HG02884 (cell line): ENCODE measurements at regions not wholly inside any gene's neighbourhood (a gene's known extent, or its start where the extent isn't known, plus 50 kb on each side); places are given as distances from the start of the nearest gene placed in this dataset.
A peak's percentile ranks its signal among the peaks of the same experiment; 100 is the strongest.

Source experiments
- ATAC-seq: cut with Tn5 transposase; IDR thresholded peaks from one replicate; pipeline ENCODE4 v1.9.1; 2021; ENCODE audit warnings: mild to moderate bottlenecking, moderate library complexity; ENCODE audit not compliant: unreplicated experiment

GRCh38 chr2:8016688-8017087, 665.2 kb upstream of the ID2 start:
- ATAC-seq: no peak

- ATAC-seq: no peak
These were observed 662.9 kb upstream of the ID2 start for GRCh38 chr2:8018956-8019355.

- ATAC-seq: no peak
These were observed 661.9 kb upstream of the ID2 start for GRCh38 chr2:8019934-8020333.

GRCh38 chr2:8021921-8022320, 659.9 kb upstream of the ID2 start:
- no peak for ATAC-seq

GRCh38 chr2:8022908-8023640, 658.8 kb upstream of the ID2 start:
- ATAC-seq: peak; percentile 80

- ATAC-seq: no peak
These were observed 657.4 kb upstream of the ID2 start for GRCh38 chr2:8024506-8024905.

- ATAC-seq: no peak
These were observed 655.5 kb upstream of the ID2 start for GRCh38 chr2:8026381-8026780.

GRCh38 chr2:8027387-8027786, 654.5 kb upstream of the ID2 start:
- ATAC-seq: no peak

- no peak for ATAC-seq
These were observed 653.8 kb upstream of the ID2 start for GRCh38 chr2:8028036-8028435.

- no peak for ATAC-seq
These were observed 653.4 kb upstream of the ID2 start for GRCh38 chr2:8028436-8028835.

- ATAC-seq: no peak
These were observed 652.9 kb upstream of the ID2 start for GRCh38 chr2:8028981-8029380.

GRCh38 chr2:8030573-8031303, 651.1 kb upstream of the ID2 start:
- ATAC-seq: no peak

GRCh38 chr2:8031370-8031769, 650.5 kb upstream of the ID2 start:
- no peak for ATAC-seq

- ATAC-seq: no peak
These were observed 648.2 kb upstream of the ID2 start for GRCh38 chr2:8033546-8034096.

GRCh38 chr2:8036366-8036765, 645.5 kb upstream of the ID2 start:
- no peak for ATAC-seq

- no peak for ATAC-seq
These were observed 642.1 kb upstream of the ID2 start for GRCh38 chr2:8039732-8040131.

GRCh38 chr2:8043295-8043694, 638.6 kb upstream of the ID2 start:
- ATAC-seq: no peak

- ATAC-seq: no peak
These were observed 637.7 kb upstream of the ID2 start for GRCh38 chr2:8044046-8044594.

- no peak for ATAC-seq
These were observed 636.7 kb upstream of the ID2 start for GRCh38 chr2:8045081-8045614.

- ATAC-seq: no peak
These were observed 635.0 kb upstream of the ID2 start for GRCh38 chr2:8046849-8047248.

- no peak for ATAC-seq
These were observed 632.7 kb upstream of the ID2 start for GRCh38 chr2:8049176-8049575.
